SK-N-SH (cell line): ENCODE measurements at regions not wholly inside any gene's neighbourhood (a gene's known extent, or its start where the extent isn't known, plus 50 kb on each side); places are given as distances from the start of the nearest gene placed in this dataset.

ENCODE experiments used
- CTCF ChIA-PET: fragments of 300-600, 350-600 bp; formaldehyde crosslinking; extraction: SDS; loops from one replicate; lab custom pipeline; 2021; lab: Yijun Ruan, JAX
- POLR2A ChIA-PET: fragments of 350-600 bp; sonication (Branson Sonifier 250); formaldehyde crosslinking; extraction: SDS; loops from one replicate; lab custom pipeline; 2020; ENCODE audit warnings: antibody characterized with exemption, inconsistent platforms; lab: Yijun Ruan, JAX
- DNase-seq: peaks from one replicate; pipeline ENCODE4 v3.0.0; 2012
- H2AFZ ChIP-seq: fragments of 200-600 bp; sonication (generic); 2 replicates; pipeline ENCODE4 v1.8.1; 2016; ENCODE audit warnings: antibody characterized with exemption, mild to moderate bottlenecking, low read depth
- H3F3A ChIP-seq: fragments of 200-600 bp; sonication (generic); replicated peaks from 2 replicates; pipeline ENCODE3; 2016; ENCODE audit warnings: antibody characterized with exemption, mild to moderate bottlenecking; ENCODE audit not compliant: insufficient read depth
- H3K27ac ChIP-seq, 2 experiments: fragments of 200-500 bp in 1 of 2; fragments of 200-600 bp in 1 of 2; sonication (Bioruptor generic) in 1 of 2; sonication (generic), shearing (Covaris generic) in 1 of 2; 2 replicates each; pipeline versions ENCODE4 v1.5.1 to v1.6.1; 2014 to 2016; ENCODE audit warnings: low read depth in 2 of 2, inconsistent platforms in 1 of 2, low read length in 1 of 2, mild to moderate bottlenecking in 1 of 2, mixed read lengths in 1 of 2
- H3K27me3 ChIP-seq: fragments of 200-600 bp; sonication (generic), shearing (Covaris generic); 2 replicates; pipeline ENCODE4 v1.6.1; 2016; ENCODE audit warnings: mixed run types; ENCODE audit not compliant: insufficient read depth
- H3K36me3 ChIP-seq, 2 experiments: fragments of 200-500 bp in 1 of 2; fragments of 200-600 bp in 1 of 2; sonication (Bioruptor generic) in 1 of 2; sonication (generic) in 1 of 2; replicated peaks in 1 of 2; 2 replicates each; pipeline versions ENCODE3 to v1.5.1; 2014 to 2016; ENCODE audit warnings: low read length in 1 of 2, mild to moderate bottlenecking in 1 of 2; ENCODE audit not compliant: insufficient read depth in 2 of 2, control insufficient read depth in 1 of 2
- H3K4me1 ChIP-seq, 2 experiments: fragments of 200-500 bp in 1 of 2; fragments of 200-600 bp in 1 of 2; sonication (Bioruptor generic) in 1 of 2; sonication (generic), shearing (Covaris generic) in 1 of 2; 2 replicates each; pipeline versions ENCODE4 v1.5.1 to v1.6.1; 2014 to 2016; ENCODE audit warnings: low read depth in 1 of 2, low read length in 1 of 2, mixed run types in 1 of 2; ENCODE audit not compliant: insufficient read depth in 2 of 2, control insufficient read depth in 1 of 2
- H3K4me2 ChIP-seq: fragments of 200-600 bp; sonication (generic), shearing (Covaris generic); 2 replicates; pipeline ENCODE4 v1.6.1; 2017; ENCODE audit warnings: mixed run types
- H3K4me3 ChIP-seq, 2 experiments: fragments of 200-500 bp in 1 of 2; fragments of 200-600 bp in 1 of 2; sonication (Bioruptor generic) in 1 of 2; sonication (generic), shearing (Covaris generic) in 1 of 2; 2 replicates each; pipeline versions ENCODE4 v1.5.1 to v1.8.1; 2014 to 2016; ENCODE audit warnings: low read depth in 2 of 2, inconsistent platforms in 1 of 2, low read length in 1 of 2, mild to moderate bottlenecking in 1 of 2, mixed read lengths in 1 of 2, moderate library complexity in 1 of 2
- H3K79me2 ChIP-seq: fragments of 200-600 bp; sonication (generic); 2 replicates; pipeline ENCODE4 v1.8.1; 2017; ENCODE audit warnings: mild to moderate bottlenecking; ENCODE audit not compliant: insufficient read depth
- H3K9ac ChIP-seq: fragments of 200-600 bp; sonication (generic); 2 replicates; pipeline ENCODE4 v1.6.1; 2017; ENCODE audit warnings: mixed run types
- H3K9me2 ChIP-seq: fragments of 200-600 bp; sonication (generic); 2 replicates; pipeline ENCODE4 v1.6.1; 2017; ENCODE audit warnings: mixed run types
- H3K9me3 ChIP-seq: fragments of 200-600 bp; sonication (generic); 2 replicates; pipeline ENCODE4 v1.6.1; 2017; ENCODE audit warnings: mixed run types, mild to moderate bottlenecking, moderate library complexity
- H4K20me1 ChIP-seq: fragments of 200-600 bp; sonication (generic); 2 replicates; pipeline ENCODE4 v1.6.1; 2017; ENCODE audit warnings: mild to moderate bottlenecking, mixed run types; ENCODE audit not compliant: insufficient read depth
- EZH2phosphoT487 ChIP-seq: fragments of 200-600 bp; sonication (generic); IDR thresholded peaks from 2 replicates; pipeline ENCODE4 v1.6.1; 2017; ENCODE audit warnings: low read depth, mixed run types, mild to moderate bottlenecking, antibody characterized with exemption, moderate library complexity, borderline replicate concordance
- FOSL2 ChIP-seq: IDR thresholded peaks from 2 replicates; pipeline ENCODE4 v1.4.0; 2012; ENCODE audit warnings: low read depth, mild to moderate bottlenecking, moderate library complexity, borderline replicate concordance
- GATA2 ChIP-seq: sonication (generic); formaldehyde crosslinking; IDR thresholded peaks from 2 replicates; pipeline ENCODE4 v1.5.0; 2020; ENCODE audit warnings: mild to moderate bottlenecking, missing genetic modification reagents
- JUND ChIP-seq: IDR thresholded peaks from 2 replicates; pipeline ENCODE4 v1.4.0; 2012
- MEF2A ChIP-seq: IDR thresholded peaks from 2 replicates; pipeline ENCODE4 v1.4.0; 2012; ENCODE audit warnings: low read depth, borderline replicate concordance
- NRF1 ChIP-seq: IDR thresholded peaks from 2 replicates; pipeline ENCODE4 v1.6.1; 2012; ENCODE audit warnings: low read depth, mild to moderate bottlenecking, low read length
- POLR2AphosphoS5 ChIP-seq: IDR thresholded peaks from 2 replicates; pipeline ENCODE4 v1.6.1; 2012; ENCODE audit warnings: low read depth, low read length
- RAD21 ChIP-seq: IDR thresholded peaks from 2 replicates; pipeline ENCODE4 v1.6.1; 2012; ENCODE audit warnings: mild to moderate bottlenecking, low read length
- RCOR1 ChIP-seq: fragments of 150-350 bp; IDR thresholded peaks from 2 replicates; pipeline ENCODE4 v1.6.1; 2017; ENCODE audit warnings: antibody characterized with exemption, low read length
- RFX5 ChIP-seq: IDR thresholded peaks from 2 replicates; pipeline ENCODE4 v1.6.1; 2012; ENCODE audit warnings: mild to moderate bottlenecking, improper control_type of control experiment, low read length
- RXRA ChIP-seq: IDR thresholded peaks from 2 replicates; pipeline ENCODE4 v1.4.0; 2012; ENCODE audit warnings: low read depth, mild to moderate bottlenecking, borderline replicate concordance
- SIN3A ChIP-seq: IDR thresholded peaks from 2 replicates; pipeline ENCODE4 v1.6.1; 2012; ENCODE audit warnings: low read depth, mild to moderate bottlenecking, low read length, moderate library complexity, borderline replicate concordance
- TAF1 ChIP-seq: IDR thresholded peaks from 2 replicates; pipeline ENCODE4 v1.6.1; 2012; ENCODE audit warnings: low read depth, mild to moderate bottlenecking, low read length, moderate library complexity, borderline replicate concordance
- WGBS: methylation state at CpG from one replicate; pipeline ENCODE4 v1.1.6; 2017; ENCODE audit warnings: low lambda C conversion rate; 5-methylcytosine and 5-hydroxymethylcytosine counted together
- TF ChIP-seq, protein P1 (sequence below): IDR thresholded peaks from 2 replicates; pipeline ENCODE4; 2012
- TF ChIP-seq, protein P2 (sequence below): fragments of 200-600 bp; sonication (generic); IDR thresholded peaks from 2 replicates; pipeline ENCODE4 v1.6.1; 2017; ENCODE audit warnings: antibody characterized with exemption, mild to moderate bottlenecking, moderate library complexity
- TF ChIP-seq, protein P3 (sequence below): IDR thresholded peaks from 2 replicates; pipeline ENCODE4 v1.4.0; 2012; ENCODE audit warnings: low read depth, borderline replicate concordance
- TF ChIP-seq, protein P4 (sequence below): fragments of 150-350 bp; IDR thresholded peaks from 2 replicates; pipeline ENCODE4 v1.6.1; 2016; ENCODE audit warnings: mild to moderate bottlenecking, low read depth, low read length

DNA sequence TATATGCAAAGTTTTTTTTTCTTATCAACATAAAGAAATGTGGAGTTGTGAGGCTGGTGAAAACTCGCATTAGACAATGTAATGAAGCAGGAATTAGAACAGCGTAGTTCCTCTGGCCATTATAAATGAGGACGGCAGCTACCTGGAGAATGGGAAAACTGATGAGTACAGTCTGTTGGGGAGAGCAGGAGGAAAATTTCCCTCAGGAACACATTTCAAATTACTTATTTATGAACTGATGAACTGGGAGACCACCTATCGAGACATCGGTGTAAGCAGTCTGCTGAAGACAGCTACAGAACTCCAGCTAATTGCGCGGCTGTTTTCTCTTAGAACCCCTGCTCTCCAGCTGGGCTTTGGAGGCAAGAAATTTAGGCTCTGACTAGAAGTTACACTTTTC is 343.9 kb upstream of the CLINT1 start:
- Histone ChIP-seq H3K4me3 (no peak overlapping the region), H3K9me2 (no peaks in the 10 kb centered on the region), H2AFZ (no peak overlapping the region), H3K27ac (no peak overlapping the region), H3F3A (no peaks in the 10 kb centered on the region), H3K36me3 (no peaks in the 10 kb centered on the region), H3K79me2 (no peaks in the 10 kb centered on the region), H3K4me1 (no peaks in the 10 kb centered on the region; a peak in 1 of 4 replicates), H3K27me3 (no peaks in the 10 kb centered on the region), H3K9me3 (no peaks in the 10 kb centered on the region), H3K9ac (no peak overlapping the region), H3K4me2 (no peak overlapping the region), H4K20me1 (no peaks in the 10 kb centered on the region)
- no peak for DNase-seq
- CTCF ChIA-PET, result no interaction called here
- POLR2A ChIA-PET, result no interaction called here
- TF ChIP-seq RFX5, result no peak
- 76% methylated on average over 7 of the region's 7 CpGs for WGBS

DNA sequence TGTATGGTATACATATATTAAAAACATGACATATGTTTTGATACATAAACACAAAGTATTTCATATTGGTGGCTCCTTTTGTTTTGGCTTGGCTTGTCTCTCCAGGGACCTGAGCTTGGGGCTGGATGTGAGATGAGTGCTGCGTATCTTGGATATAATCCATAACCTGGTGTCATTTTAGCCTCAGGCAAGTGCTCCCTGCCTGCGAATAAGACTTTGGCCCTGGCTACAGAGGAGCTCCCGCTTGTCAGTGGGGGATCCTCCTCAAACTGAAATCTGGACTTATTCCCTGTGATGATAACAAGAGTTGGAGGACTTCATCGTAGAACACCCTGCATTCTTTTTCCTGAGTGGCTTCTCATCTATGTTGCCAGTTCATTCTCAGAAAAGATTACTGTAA is 341.7 kb upstream of the CLINT1 start:
- Histone ChIP-seq H3K36me3 (no peaks in the 10 kb centered on the region), H3K9me3 (no peaks in the 10 kb centered on the region), H3K9ac (no peak overlapping the region)
- TF ChIP-seq TAF1, result no peak
- TF ChIP-seq, protein P1, sequence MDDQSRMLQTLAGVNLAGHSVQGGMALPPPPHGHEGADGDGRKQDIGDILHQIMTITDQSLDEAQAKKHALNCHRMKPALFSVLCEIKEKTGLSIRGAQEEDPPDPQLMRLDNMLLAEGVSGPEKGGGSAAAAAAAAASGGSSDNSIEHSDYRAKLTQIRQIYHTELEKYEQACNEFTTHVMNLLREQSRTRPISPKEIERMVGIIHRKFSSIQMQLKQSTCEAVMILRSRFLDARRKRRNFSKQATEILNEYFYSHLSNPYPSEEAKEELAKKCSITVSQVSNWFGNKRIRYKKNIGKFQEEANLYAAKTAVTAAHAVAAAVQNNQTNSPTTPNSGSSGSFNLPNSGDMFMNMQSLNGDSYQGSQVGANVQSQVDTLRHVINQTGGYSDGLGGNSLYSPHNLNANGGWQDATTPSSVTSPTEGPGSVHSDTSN, result no peak
- TF ChIP-seq RXRA, result no peak
- no peak for TF ChIP-seq SIN3A
- TF ChIP-seq GATA2 (CRISPR knock-in tag), result no peak
- TF ChIP-seq FOSL2, result no peak
- TF ChIP-seq RAD21, result no peak
- TF ChIP-seq, all 33 proteins: peak for 0
- Histone ChIP-seq H3K4me2 (no peak overlapping the region), H3K79me2 (no peaks in the 10 kb centered on the region), H4K20me1 (no peaks in the 10 kb centered on the region), H3K4me1 (no peaks in the 10 kb centered on the region; a peak in 1 of 4 replicates), H3F3A (no peaks in the 10 kb centered on the region), H2AFZ (no peak overlapping the region), H3K27me3 (no peaks in the 10 kb centered on the region), H3K9me2 (no peaks in the 10 kb centered on the region), H3K27ac (no peak overlapping the region), H3K4me3 (no peak overlapping the region)
- WGBS, result 26% methylated on average over 4 of the region's 4 CpGs
- ChIA-PET POLR2A (no interaction called here), CTCF (no interaction called here)
- no peak for DNase-seq

DNA sequence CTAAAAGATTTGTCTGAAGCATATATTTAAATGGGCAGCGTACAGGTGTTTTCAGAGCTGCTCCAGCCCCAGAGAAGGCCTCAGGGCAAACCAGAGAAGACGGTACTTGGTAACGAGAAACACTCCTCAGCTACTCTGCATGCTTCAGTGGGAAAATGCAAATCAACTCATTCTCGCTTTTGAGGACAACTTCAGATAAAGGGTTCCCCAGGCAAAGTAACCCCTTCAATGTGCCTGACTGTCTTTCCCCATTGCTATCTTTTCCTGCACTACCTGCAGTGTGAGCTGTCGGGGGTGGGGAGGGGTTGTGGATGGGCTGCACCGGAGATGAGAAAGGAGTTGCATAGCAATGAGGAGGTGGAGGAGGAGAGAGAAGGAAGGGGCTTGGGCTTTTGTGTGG is 339.7 kb upstream of the CLINT1 start:
- CTCF ChIA-PET, result no interaction called here
- POLR2A ChIA-PET, result no interaction called here
- Histone ChIP-seq H3K9me2 (no peaks in the 10 kb centered on the region), H3K79me2 (no peaks in the 10 kb centered on the region), H3K4me3 (no peak overlapping the region), H3K9ac (no peak overlapping the region), H3K27me3 (no peaks in the 10 kb centered on the region), H3K4me2 (no peak overlapping the region), H3K36me3 (no peaks in the 10 kb centered on the region), H4K20me1 (no peaks in the 10 kb centered on the region), H2AFZ (no peak overlapping the region), H3K9me3 (no peaks in the 10 kb centered on the region), H3K4me1 (no peaks in the 10 kb centered on the region; a peak in 1 of 4 replicates), H3K27ac (no peak overlapping the region), H3F3A (no peaks in the 10 kb centered on the region)
- WGBS, result 62% methylated on average over 6 of the region's 6 CpGs
- no peak for DNase-seq
- TF ChIP-seq MEF2A, result no peak
- TF ChIP-seq, protein P2, sequence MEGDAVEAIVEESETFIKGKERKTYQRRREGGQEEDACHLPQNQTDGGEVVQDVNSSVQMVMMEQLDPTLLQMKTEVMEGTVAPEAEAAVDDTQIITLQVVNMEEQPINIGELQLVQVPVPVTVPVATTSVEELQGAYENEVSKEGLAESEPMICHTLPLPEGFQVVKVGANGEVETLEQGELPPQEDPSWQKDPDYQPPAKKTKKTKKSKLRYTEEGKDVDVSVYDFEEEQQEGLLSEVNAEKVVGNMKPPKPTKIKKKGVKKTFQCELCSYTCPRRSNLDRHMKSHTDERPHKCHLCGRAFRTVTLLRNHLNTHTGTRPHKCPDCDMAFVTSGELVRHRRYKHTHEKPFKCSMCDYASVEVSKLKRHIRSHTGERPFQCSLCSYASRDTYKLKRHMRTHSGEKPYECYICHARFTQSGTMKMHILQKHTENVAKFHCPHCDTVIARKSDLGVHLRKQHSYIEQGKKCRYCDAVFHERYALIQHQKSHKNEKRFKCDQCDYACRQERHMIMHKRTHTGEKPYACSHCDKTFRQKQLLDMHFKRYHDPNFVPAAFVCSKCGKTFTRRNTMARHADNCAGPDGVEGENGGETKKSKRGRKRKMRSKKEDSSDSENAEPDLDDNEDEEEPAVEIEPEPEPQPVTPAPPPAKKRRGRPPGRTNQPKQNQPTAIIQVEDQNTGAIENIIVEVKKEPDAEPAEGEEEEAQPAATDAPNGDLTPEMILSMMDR, result no peak
- TF ChIP-seq, protein P3, sequence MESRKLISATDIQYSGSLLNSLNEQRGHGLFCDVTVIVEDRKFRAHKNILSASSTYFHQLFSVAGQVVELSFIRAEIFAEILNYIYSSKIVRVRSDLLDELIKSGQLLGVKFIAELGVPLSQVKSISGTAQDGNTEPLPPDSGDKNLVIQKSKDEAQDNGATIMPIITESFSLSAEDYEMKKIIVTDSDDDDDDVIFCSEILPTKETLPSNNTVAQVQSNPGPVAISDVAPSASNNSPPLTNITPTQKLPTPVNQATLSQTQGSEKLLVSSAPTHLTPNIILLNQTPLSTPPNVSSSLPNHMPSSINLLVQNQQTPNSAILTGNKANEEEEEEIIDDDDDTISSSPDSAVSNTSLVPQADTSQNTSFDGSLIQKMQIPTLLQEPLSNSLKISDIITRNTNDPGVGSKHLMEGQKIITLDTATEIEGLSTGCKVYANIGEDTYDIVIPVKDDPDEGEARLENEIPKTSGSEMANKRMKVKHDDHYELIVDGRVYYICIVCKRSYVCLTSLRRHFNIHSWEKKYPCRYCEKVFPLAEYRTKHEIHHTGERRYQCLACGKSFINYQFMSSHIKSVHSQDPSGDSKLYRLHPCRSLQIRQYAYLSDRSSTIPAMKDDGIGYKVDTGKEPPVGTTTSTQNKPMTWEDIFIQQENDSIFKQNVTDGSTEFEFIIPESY, result no peak
- no peak for TF ChIP-seq POLR2AphosphoS5
- TF ChIP-seq FOSL2, result no peak
- TF ChIP-seq NRF1, result no peak
- no peak for TF ChIP-seq JUND
- TF ChIP-seq, protein P4, sequence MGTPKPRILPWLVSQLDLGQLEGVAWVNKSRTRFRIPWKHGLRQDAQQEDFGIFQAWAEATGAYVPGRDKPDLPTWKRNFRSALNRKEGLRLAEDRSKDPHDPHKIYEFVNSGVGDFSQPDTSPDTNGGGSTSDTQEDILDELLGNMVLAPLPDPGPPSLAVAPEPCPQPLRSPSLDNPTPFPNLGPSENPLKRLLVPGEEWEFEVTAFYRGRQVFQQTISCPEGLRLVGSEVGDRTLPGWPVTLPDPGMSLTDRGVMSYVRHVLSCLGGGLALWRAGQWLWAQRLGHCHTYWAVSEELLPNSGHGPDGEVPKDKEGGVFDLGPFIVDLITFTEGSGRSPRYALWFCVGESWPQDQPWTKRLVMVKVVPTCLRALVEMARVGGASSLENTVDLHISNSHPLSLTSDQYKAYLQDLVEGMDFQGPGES, result no peak
- no peak for TF ChIP-seq EZH2phosphoT487
- no peak for TF ChIP-seq GATA2 (CRISPR knock-in tag)
- TF ChIP-seq RCOR1, result no peak
- no peak for TF ChIP-seq RXRA
